Ishikawa (cell line): ENCODE measurements at regions not wholly inside any gene's neighbourhood (a gene's known extent, or its start where the extent isn't known, plus 50 kb on each side); places are given as distances from the start of the nearest gene placed in this dataset.

ENCODE experiments used
- CEBPB ChIP-seq: IDR thresholded peaks from 2 replicates; pipeline ENCODE4 v1.6.1; 2012
- EGR1 ChIP-seq: IDR thresholded peaks from 2 replicates; pipeline ENCODE4 v1.6.1; 2012
- EP300 ChIP-seq: IDR thresholded peaks from 2 replicates; pipeline ENCODE4 v1.6.1; 2012; ENCODE audit warnings: borderline replicate concordance
- MAX ChIP-seq: IDR thresholded peaks from 2 replicates; pipeline ENCODE4 v1.6.1; 2012
- NFIC ChIP-seq: IDR thresholded peaks from 2 replicates; pipeline ENCODE4 v1.6.1; 2012
- REST ChIP-seq: IDR thresholded peaks from 2 replicates; pipeline ENCODE4 v1.6.1; 2012; ENCODE audit warnings: low read depth, mild to moderate bottlenecking
- TAF1 ChIP-seq: IDR thresholded peaks from 2 replicates; pipeline ENCODE4 v1.6.1; 2012; ENCODE audit warnings: low read depth, mild to moderate bottlenecking
- YY1 ChIP-seq: IDR thresholded peaks from 2 replicates; pipeline ENCODE4 v1.6.1; 2012; ENCODE audit warnings: low read depth
- ZBTB7A ChIP-seq: IDR thresholded peaks from 2 replicates; pipeline ENCODE4 v1.6.1; 2012; ENCODE audit warnings: low read depth

- TF ChIP-seq NFIC (no peak), CEBPB (no peak), MAX (no peak), EGR1 (no peak), TAF1 (no peak), YY1 (no peak), EP300 (no peak), ZBTB7A (no peak), REST (no peak)
Measured at GRCh38 chr4:167339781-167340180, 105.5 kb upstream of the SPOCK3 start.
